Neural progenitor cell (in vitro differentiated cells): ENCODE measurements at regions not wholly inside any gene's neighbourhood (a gene's known extent, or its start where the extent isn't known, plus 50 kb on each side); places are given as distances from the start of the nearest gene placed in this dataset.
A peak's percentile ranks its signal among the peaks of the same experiment; 100 is the strongest.

Experiments
- DNase-seq: peaks from one replicate; pipeline ENCODE4 v3.0.0-alpha.2; 2016; ENCODE audit warnings: low spot score
- H2AFZ ChIP-seq: fragments of 200-600 bp; sonication (generic); replicated peaks from 2 replicates; pipeline ENCODE4 v1.6.1; 2016; ENCODE audit warnings: antibody characterized with exemption
- H3F3A ChIP-seq: fragments of 200-600 bp; sonication (generic); 2 replicates; pipeline ENCODE4 v1.6.1; 2016; ENCODE audit warnings: antibody characterized with exemption, low read depth
- H3K27ac ChIP-seq: fragments of 200-600 bp; sonication (generic); 2 replicates; pipeline ENCODE4 v1.5.1; 2016; ENCODE audit warnings: mild to moderate bottlenecking
- H3K27me3 ChIP-seq: fragments of 200-600 bp; sonication (generic); 2 replicates; pipeline ENCODE4 v1.6.1; 2016; ENCODE audit warnings: mild to moderate bottlenecking, moderate library complexity
- H3K36me3 ChIP-seq: fragments of 200-600 bp; sonication (generic); 2 replicates; pipeline ENCODE4 v1.5.1; 2016
- H3K4me1 ChIP-seq: fragments of 200-600 bp; sonication (generic); 2 replicates; pipeline ENCODE4 v1.6.1; 2016; ENCODE audit warnings: mixed run types
- H3K4me2 ChIP-seq: fragments of 200-600 bp; sonication (generic); 2 replicates; pipeline ENCODE4 v1.6.1; 2016
- H3K4me3 ChIP-seq: fragments of 200-600 bp; sonication (generic); 2 replicates; pipeline ENCODE4 v1.5.1; 2016
- H3K79me2 ChIP-seq: fragments of 200-600 bp; sonication (generic); 2 replicates; pipeline ENCODE4 v1.6.1; 2016; ENCODE audit warnings: low read depth
- H3K9ac ChIP-seq: fragments of 200-600 bp; sonication (generic); 2 replicates; pipeline ENCODE4 v1.6.1; 2016
- H3K9me3 ChIP-seq: fragments of 200-600 bp; sonication (generic); 2 replicates; pipeline ENCODE4 v1.5.1; 2016; ENCODE audit warnings: low read depth
- H4K20me1 ChIP-seq: fragments of 200-600 bp; sonication (generic); 2 replicates; pipeline ENCODE4 v1.6.1; 2016; ENCODE audit warnings: low read depth
- H3K27ac Mint-ChIP-seq: 3 replicates; pipeline ENCODE4 v1.8.0; 2021; ENCODE audit warnings: mixed read lengths
- H3K27me3 Mint-ChIP-seq: 2 replicates; pipeline ENCODE4 v1.8.0; 2022; ENCODE audit warnings: low read depth, mild to moderate bottlenecking, inconsistent platforms, moderate library complexity, mixed read lengths; ENCODE audit not compliant: insufficient read depth
- H3K36me3 Mint-ChIP-seq: 3 replicates; pipeline ENCODE4 v1.8.0; 2021; ENCODE audit warnings: mixed read lengths
- H3K4me1 Mint-ChIP-seq: 3 replicates; pipeline ENCODE4 v1.8.0; 2021; ENCODE audit warnings: mixed read lengths
- H3K4me3 Mint-ChIP-seq: 3 replicates; pipeline ENCODE4 v1.8.0; 2021; ENCODE audit warnings: mild to moderate bottlenecking, moderate library complexity, mixed read lengths
- H3K9me3 Mint-ChIP-seq: 3 replicates; pipeline ENCODE4 v1.8.0; 2020; ENCODE audit warnings: mixed read lengths
- CTCF ChIP-seq: fragments of 200-600 bp; sonication (generic); IDR thresholded peaks from 2 replicates; pipeline ENCODE4 v1.5.1; 2017; ENCODE audit warnings: antibody characterized with exemption, mild to moderate bottlenecking
- EZH2 ChIP-seq: fragments of 200-600 bp; sonication (generic); IDR thresholded peaks from 2 replicates; pipeline ENCODE4 v1.6.1; 2017; ENCODE audit warnings: antibody characterized with exemption, mild to moderate bottlenecking, moderate library complexity
- EZH2phosphoT487 ChIP-seq: fragments of 200-600 bp; sonication (generic); IDR thresholded peaks from 2 replicates; pipeline ENCODE4 v1.6.1; 2017; ENCODE audit warnings: antibody characterized with exemption

- Mint-ChIP-seq H3K4me1 (peaks cover 15% of the 10 kb centered on the region), H3K9me3 (no peaks in the 10 kb centered on the region), H3K4me3 (no peak overlapping the region), H3K36me3 (no peaks in the 10 kb centered on the region), H3K27ac (no peak overlapping the region), H3K27me3 (peaks cover 7% of the 10 kb centered on the region)
- Histone ChIP-seq H3K36me3 (no peaks in the 10 kb centered on the region), H3K9ac (no peak overlapping the region), H3K9me3 (no peaks in the 10 kb centered on the region), H3K4me3 (no peak overlapping the region), H3K4me1 (peaks cover 5% of the 10 kb centered on the region), H2AFZ (no peak overlapping the region), H3K27ac (no peak overlapping the region), H3K79me2 (no peaks in the 10 kb centered on the region), H3K4me2 (no peak overlapping the region), H3F3A (no peaks in the 10 kb centered on the region), H4K20me1 (no peaks in the 10 kb centered on the region), H3K27me3 (no peaks in the 10 kb centered on the region)
- DNase-seq = no peak
- TF ChIP-seq CTCF (no peak), EZH2 (no peak), EZH2phosphoT487 (no peak)
Observed at GRCh38 chr15:69660658-69661405, 208.2 kb downstream of the RPLP1 start.

- no peak overlapping the region for H3K27ac Mint-ChIP-seq
- H3K9me3 Mint-ChIP-seq = no peaks in the 10 kb centered on the region
- Histone ChIP-seq H3K36me3 (no peaks in the 10 kb centered on the region), H3K9me3 (no peaks in the 10 kb centered on the region), H3K9ac (no peak overlapping the region), H3F3A (no peaks in the 10 kb centered on the region), H3K79me2 (no peaks in the 10 kb centered on the region), H3K4me2 (no peak overlapping the region), H3K4me3 (no peak overlapping the region), H3K4me1 (peaks cover 10% of the 10 kb centered on the region), H3K27ac (no peak overlapping the region), H4K20me1 (no peaks in the 10 kb centered on the region), H2AFZ (no peak overlapping the region), H3K27me3 (no peaks in the 10 kb centered on the region)
- TF ChIP-seq EZH2 = no peak
- TF ChIP-seq EZH2phosphoT487 = no peak
- TF ChIP-seq CTCF = no peak
- no peak for DNase-seq
- no peaks in the 10 kb centered on the region for H3K36me3 Mint-ChIP-seq
- peaks cover 20% of the 10 kb centered on the region for H3K4me1 Mint-ChIP-seq
- H3K27me3 Mint-ChIP-seq = peaks cover 8% of the 10 kb centered on the region
- H3K4me3 Mint-ChIP-seq = no peak overlapping the region
Observed at GRCh38 chr15:69661446-69661845, 208.8 kb downstream of the RPLP1 start.

GRCh38 chr15:69661871-69662644 lies 209.4 kb downstream of the RPLP1 start:
- Histone ChIP-seq H3K9ac (no peak overlapping the region), H4K20me1 (no peaks in the 10 kb centered on the region), H3K4me1 (peaks cover 10% of the 10 kb centered on the region), H3K4me3 (no peak overlapping the region), H2AFZ (no peak overlapping the region), H3K36me3 (no peaks in the 10 kb centered on the region), H3K79me2 (no peaks in the 10 kb centered on the region), H3K4me2 (no peak overlapping the region), H3F3A (no peaks in the 10 kb centered on the region), H3K9me3 (no peaks in the 10 kb centered on the region), H3K27me3 (no peaks in the 10 kb centered on the region), H3K27ac (no peak overlapping the region)
- TF ChIP-seq EZH2 (no peak), EZH2phosphoT487 (no peak)
- no peaks in the 10 kb centered on the region for H3K36me3 Mint-ChIP-seq
- H3K4me1 Mint-ChIP-seq = peaks cover 23% of the 10 kb centered on the region
- no peak overlapping the region for H3K27ac Mint-ChIP-seq
- H3K4me3 Mint-ChIP-seq = no peak overlapping the region
- H3K9me3 Mint-ChIP-seq = no peaks in the 10 kb centered on the region
- H3K27me3 Mint-ChIP-seq = peaks cover 9% of the 10 kb centered on the region
- no peak for DNase-seq

GRCh38 chr15:69662645-69663000 lies 210.0 kb downstream of the RPLP1 start:
- no peak for DNase-seq
- Mint-ChIP-seq H3K4me1 (peaks cover 23% of the 10 kb centered on the region), H3K36me3 (no peaks in the 10 kb centered on the region), H3K9me3 (no peaks in the 10 kb centered on the region), H3K4me3 (no peak overlapping the region), H3K27ac (peak overlapping the region; percentile 66), H3K27me3 (peaks cover 8% of the 10 kb centered on the region)
- Histone ChIP-seq H3K27me3 (no peaks in the 10 kb centered on the region), H4K20me1 (no peaks in the 10 kb centered on the region), H3K4me1 (peaks cover 10% of the 10 kb centered on the region), H3K36me3 (no peaks in the 10 kb centered on the region), H2AFZ (no peak overlapping the region), H3K4me3 (no peak overlapping the region), H3K27ac (no peak overlapping the region), H3K79me2 (no peaks in the 10 kb centered on the region), H3K9me3 (no peaks in the 10 kb centered on the region), H3F3A (no peaks in the 10 kb centered on the region), H3K9ac (no peak overlapping the region), H3K4me2 (no peak overlapping the region)
- no peak for TF ChIP-seq EZH2
- no peak for TF ChIP-seq CTCF
- no peak for TF ChIP-seq EZH2phosphoT487
